GM19240 (cell line): ENCODE measurements at regions not wholly inside any gene's neighbourhood (a gene's known extent, or its start where the extent isn't known, plus 50 kb on each side); places are given as distances from the start of the nearest gene placed in this dataset.
"Not testable (repeated sequence)": the region's sequence is repeated elsewhere in the genome, so short reads cannot be mapped to it uniquely, and the experiment has no call there.

ENCODE experiments used
- DNase-seq: peaks from one replicate; pipeline ENCODE4 v3.0.0; 2011; ENCODE audit warnings: low spot score; ENCODE audit not compliant: insufficient read length

- no peak for DNase-seq
Measured at GRCh38 chr5:98292496-98292895, 481.0 kb upstream of the RGMB start.

- DNase-seq: no peak
Measured at GRCh38 chr5:98296426-98296825, 477.0 kb upstream of the RGMB start.

- no peak for DNase-seq
Measured at GRCh38 chr5:98299435-98299834, 474.0 kb upstream of the RGMB start.

GRCh38 chr5:98301547-98301946 is 471.9 kb upstream of the RGMB start:
- no peak for DNase-seq

- no peak for DNase-seq
Measured at GRCh38 chr5:98307811-98308210, 465.7 kb upstream of the RGMB start.

GRCh38 chr5:98308231-98308630 is 465.2 kb upstream of the RGMB start:
- DNase-seq: no peak

- DNase-seq: no peak
Measured at GRCh38 chr5:98308960-98309359, 464.5 kb upstream of the RGMB start.

- DNase-seq: no peak
Measured at GRCh38 chr5:98309785-98310598, 463.5 kb upstream of the RGMB start.

- DNase-seq: no peak
Measured at GRCh38 chr5:98314292-98314691, 459.2 kb upstream of the RGMB start.

- no peak for DNase-seq
Measured at GRCh38 chr5:98318386-98318785, 455.1 kb upstream of the RGMB start.

- no peak for DNase-seq
Measured at GRCh38 chr5:98319299-98320011, 454.0 kb upstream of the RGMB start.

GRCh38 chr5:98320343-98320742 is 453.1 kb upstream of the RGMB start:
- DNase-seq: no peak

- DNase-seq: no peak
Measured at GRCh38 chr5:98321361-98321760, 452.1 kb upstream of the RGMB start.

- not testable (repeated sequence) for DNase-seq
Measured at GRCh38 chr5:98325187-98325586, 448.3 kb upstream of the RGMB start.

GRCh38 chr5:98328015-98328414 is 445.4 kb upstream of the RGMB start:
- no peak for DNase-seq

- DNase-seq: no peak
Measured at GRCh38 chr5:98330871-98331270, 442.6 kb upstream of the RGMB start.

GRCh38 chr5:98333921-98334320 is 439.5 kb upstream of the RGMB start:
- DNase-seq: no peak

- no peak for DNase-seq
Measured at GRCh38 chr5:98334946-98335345, 438.5 kb upstream of the RGMB start.

- DNase-seq: no peak
Measured at GRCh38 chr5:98339141-98339848, 434.2 kb upstream of the RGMB start.

GRCh38 chr5:98341038-98342032 is 432.1 kb upstream of the RGMB start:
- DNase-seq: no peak
